GM19328 (cell line): ENCODE measurements at regions not wholly inside any gene's neighbourhood (a gene's known extent, or its start where the extent isn't known, plus 50 kb on each side); places are given as distances from the start of the nearest gene placed in this dataset.

Experiments used
- ATAC-seq: cut with Tn5 transposase; IDR thresholded peaks from one replicate; pipeline ENCODE4 v1.9.1; 2021; ENCODE audit warnings: mild to moderate bottlenecking, moderate library complexity; ENCODE audit not compliant: unreplicated experiment

- no peak for ATAC-seq
Measured at GRCh38 chr7:22676385-22676784, 50.6 kb upstream of the IL6 start.

- no peak for ATAC-seq
Measured at GRCh38 chr7:22675917-22676343, 51.1 kb upstream of the IL6 start.

- no peak for ATAC-seq
Measured at GRCh38 chr7:22675421-22675820, 51.6 kb upstream of the IL6 start.

GRCh38 chr7:22672846-22673680 is 53.9 kb upstream of the IL6 start:
- peak; percentile 43 for ATAC-seq

GRCh38 chr7:22671177-22671879 is 55.7 kb upstream of the IL6 start:
- no peak for ATAC-seq

- ATAC-seq = no peak
Measured at GRCh38 chr7:22670422-22670815, 56.6 kb upstream of the IL6 start.

GRCh38 chr7:22669692-22670421 is 57.1 kb upstream of the IL6 start:
- no peak for ATAC-seq

- ATAC-seq = no peak
Measured at GRCh38 chr7:22668971-22669401, 58.0 kb upstream of the IL6 start.

- no peak for ATAC-seq
Measured at GRCh38 chr7:22667562-22668239, 59.3 kb upstream of the IL6 start.

- no peak for ATAC-seq
Measured at GRCh38 chr7:22667187-22667561, 59.8 kb upstream of the IL6 start.

GRCh38 chr7:22666732-22667131 is 60.3 kb upstream of the IL6 start:
- ATAC-seq = no peak

GRCh38 chr7:22665923-22666322 is 61.1 kb upstream of the IL6 start:
- no peak for ATAC-seq

- ATAC-seq = no peak
Measured at GRCh38 chr7:22664988-22665798, 61.8 kb upstream of the IL6 start.

- no peak for ATAC-seq
Measured at GRCh38 chr7:22663721-22664120, 63.3 kb upstream of the IL6 start.

GRCh38 chr7:22663357-22663718 is 63.7 kb upstream of the IL6 start:
- ATAC-seq = no peak

GRCh38 chr7:22662556-22663356 is 64.2 kb upstream of the IL6 start:
- no peak for ATAC-seq

GRCh38 chr7:22662036-22662435 is 65.0 kb upstream of the IL6 start:
- no peak for ATAC-seq

- ATAC-seq = no peak
Measured at GRCh38 chr7:22660732-22661131, 66.3 kb upstream of the IL6 start.

GRCh38 chr7:22660293-22660692 is 66.7 kb upstream of the IL6 start:
- no peak for ATAC-seq

- ATAC-seq = no peak
Measured at GRCh38 chr7:22659741-22660140, 67.3 kb upstream of the IL6 start.
